ENCODE measurements at regions not wholly inside any gene's neighbourhood (a gene's known extent, or its start where the extent isn't known, plus 50 kb on each side); places are given as distances from the start of the nearest gene placed in this dataset.
"Not testable (repeated sequence)": the region's sequence is repeated elsewhere in the genome, so short reads cannot be mapped to it uniquely, and the experiment has no call there.

DNA sequence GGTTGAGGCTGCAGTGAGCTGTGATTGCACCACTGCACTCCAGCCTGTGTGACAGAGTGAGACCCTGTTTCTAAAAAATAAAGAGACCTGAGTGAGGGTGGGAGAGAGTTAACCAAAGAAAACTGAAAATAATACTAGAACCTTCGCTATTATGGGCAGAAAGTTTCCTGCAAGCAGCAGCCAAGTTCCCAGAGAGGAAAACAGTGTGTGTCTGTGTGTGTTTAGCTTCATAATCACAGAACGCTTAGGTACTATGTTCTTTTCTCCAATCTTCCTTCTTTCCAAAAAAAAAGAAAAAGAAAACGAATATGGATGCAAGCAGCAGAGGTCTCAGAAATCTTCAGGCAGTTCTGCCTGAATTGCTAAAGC lies 170.0 kb downstream of the LY86 start:
- TF ChIP-seq, protein P1, sequence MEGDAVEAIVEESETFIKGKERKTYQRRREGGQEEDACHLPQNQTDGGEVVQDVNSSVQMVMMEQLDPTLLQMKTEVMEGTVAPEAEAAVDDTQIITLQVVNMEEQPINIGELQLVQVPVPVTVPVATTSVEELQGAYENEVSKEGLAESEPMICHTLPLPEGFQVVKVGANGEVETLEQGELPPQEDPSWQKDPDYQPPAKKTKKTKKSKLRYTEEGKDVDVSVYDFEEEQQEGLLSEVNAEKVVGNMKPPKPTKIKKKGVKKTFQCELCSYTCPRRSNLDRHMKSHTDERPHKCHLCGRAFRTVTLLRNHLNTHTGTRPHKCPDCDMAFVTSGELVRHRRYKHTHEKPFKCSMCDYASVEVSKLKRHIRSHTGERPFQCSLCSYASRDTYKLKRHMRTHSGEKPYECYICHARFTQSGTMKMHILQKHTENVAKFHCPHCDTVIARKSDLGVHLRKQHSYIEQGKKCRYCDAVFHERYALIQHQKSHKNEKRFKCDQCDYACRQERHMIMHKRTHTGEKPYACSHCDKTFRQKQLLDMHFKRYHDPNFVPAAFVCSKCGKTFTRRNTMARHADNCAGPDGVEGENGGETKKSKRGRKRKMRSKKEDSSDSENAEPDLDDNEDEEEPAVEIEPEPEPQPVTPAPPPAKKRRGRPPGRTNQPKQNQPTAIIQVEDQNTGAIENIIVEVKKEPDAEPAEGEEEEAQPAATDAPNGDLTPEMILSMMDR (conservative IDR thresholded peaks at IDR 0.05; ENCODE audit: low read depth, low read length), result no peak
- H3K4me3 ChIP-seq (ENCODE audit: low read length), result no peak overlapping the region
- no peak for DNase-seq (ENCODE audit: low read depth)

DNA sequence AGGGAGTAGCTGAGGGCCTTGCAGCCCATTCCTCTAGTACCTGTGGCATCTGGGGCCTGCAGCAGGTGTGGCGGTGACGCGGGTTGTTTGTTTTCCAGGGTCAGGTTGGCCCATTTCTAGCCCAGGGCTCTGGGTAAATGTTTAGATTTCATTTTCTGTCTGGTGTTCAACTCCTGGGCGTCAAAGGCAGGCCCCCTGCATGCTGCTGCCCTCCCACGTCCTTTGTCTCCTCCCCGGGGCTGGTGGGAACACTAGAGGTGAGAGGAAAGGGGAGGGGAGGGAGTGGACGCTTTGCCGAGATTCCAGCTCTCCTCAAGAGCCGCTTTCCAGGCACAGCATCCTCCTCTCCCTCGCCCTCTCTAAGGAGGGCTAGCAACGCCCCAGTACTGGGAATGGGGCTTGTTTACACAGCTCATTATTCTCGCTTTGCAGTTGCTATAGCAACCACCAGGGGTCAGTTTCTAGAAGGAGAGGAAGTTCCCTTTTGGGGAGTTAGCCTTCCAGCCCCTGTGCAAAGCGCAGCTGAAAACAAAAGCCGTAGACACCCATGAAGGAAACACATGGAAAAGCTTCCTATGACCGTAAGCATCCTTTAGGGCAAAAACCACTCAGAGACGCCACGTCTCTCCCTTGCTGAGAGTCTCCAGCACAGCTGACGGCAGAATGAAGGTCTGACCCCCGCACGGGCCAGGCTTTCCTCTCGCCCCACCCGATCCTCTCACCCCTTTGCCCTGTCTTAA lies 170.6 kb downstream of the LY86 start:
- TF ChIP-seq, protein P1 (conservative IDR thresholded peaks at IDR 0.05; ENCODE audit: low read depth, low read length), result peak; percentile 58
- H3K4me3 ChIP-seq (ENCODE audit: low read length), result no peak overlapping the region
- DNase-seq (ENCODE audit: low read depth), result no peak

DNA sequence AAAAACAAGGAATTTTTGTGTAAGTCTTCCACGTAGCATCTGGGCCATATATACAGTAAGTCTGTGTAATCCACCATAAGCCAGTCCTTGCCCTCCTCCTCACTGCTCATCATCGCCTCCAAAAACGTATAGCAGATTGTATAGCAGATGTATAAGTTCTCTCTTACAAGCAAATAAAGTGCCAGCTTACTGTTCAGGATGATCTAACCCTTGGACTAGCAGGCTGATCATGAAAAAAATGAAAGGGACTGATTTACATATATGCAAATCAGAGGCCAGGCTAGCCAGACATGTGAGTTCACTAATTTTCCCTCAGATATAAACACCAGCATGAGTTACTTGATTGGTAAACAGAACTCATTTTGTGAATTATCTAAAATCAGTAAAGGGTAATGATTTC lies 171.5 kb downstream of the LY86 start:
- DNase-seq (ENCODE audit: low read depth), result no peak
- no peak overlapping the region for H3K4me3 ChIP-seq (ENCODE audit: low read length)
- TF ChIP-seq, protein P1 (conservative IDR thresholded peaks at IDR 0.05; ENCODE audit: low read depth, low read length), result no peak

DNA sequence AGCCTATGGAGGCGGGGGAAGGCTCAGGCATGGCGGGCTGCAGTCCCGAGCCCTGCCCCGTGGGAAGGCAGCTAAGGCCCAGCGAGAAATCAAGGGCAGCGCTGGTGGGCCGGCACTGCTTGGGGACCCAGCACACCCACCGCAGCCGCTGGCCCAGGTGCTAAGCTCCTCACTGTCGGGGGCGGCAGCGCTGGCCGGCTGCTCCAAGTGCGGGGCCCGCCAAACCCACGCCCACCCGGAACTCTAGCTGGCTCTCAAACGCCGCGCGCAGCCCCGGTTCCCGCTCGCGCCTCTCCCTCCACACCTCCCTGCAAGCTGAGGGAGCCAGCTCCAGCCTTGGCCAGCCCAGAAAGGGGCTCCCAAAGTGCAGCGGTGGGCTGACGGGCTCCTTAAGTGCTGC lies 174.0 kb downstream of the LY86 start:
- H3K4me3 ChIP-seq (ENCODE audit: low read length); DNase-seq (ENCODE audit: low read depth): not testable (repeated sequence)

DNA sequence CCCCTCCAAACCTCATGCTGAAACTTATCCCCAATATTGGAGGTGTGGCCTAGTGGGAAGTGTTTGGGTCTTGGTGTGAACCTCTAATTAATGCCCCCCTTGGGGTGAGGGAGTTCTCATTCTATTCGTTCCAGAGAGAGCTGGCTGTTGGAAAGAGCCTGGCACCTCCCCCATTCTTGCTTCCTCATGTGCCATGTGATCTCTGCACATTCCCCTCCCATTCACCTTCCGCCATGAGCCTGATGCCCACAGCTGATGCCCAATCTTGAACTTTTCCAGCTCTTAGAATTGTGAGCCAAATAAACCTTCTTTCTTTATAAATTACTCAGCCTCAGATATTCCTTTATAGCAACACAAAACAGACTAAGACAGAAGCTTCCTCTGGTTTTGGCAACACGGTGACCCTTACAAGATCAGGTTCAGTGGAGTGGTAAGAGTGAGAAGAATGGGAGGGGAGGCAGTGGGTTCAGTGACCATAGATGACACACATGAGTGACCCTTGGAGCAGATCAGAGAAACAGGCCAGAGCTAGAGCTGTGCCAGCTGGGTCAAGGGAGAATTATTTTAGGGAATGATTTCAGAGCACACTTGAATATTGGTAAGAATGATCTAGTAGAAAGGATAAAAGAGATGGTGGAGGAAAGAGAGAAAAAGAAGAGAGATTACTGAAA lies 176.4 kb downstream of the LY86 start:
- H3K4me3 ChIP-seq (ENCODE audit: low read length), result no peak overlapping the region
- DNase-seq (ENCODE audit: low read depth), result no peak
- TF ChIP-seq, protein P1 (conservative IDR thresholded peaks at IDR 0.05; ENCODE audit: low read depth, low read length), result no peak

DNA sequence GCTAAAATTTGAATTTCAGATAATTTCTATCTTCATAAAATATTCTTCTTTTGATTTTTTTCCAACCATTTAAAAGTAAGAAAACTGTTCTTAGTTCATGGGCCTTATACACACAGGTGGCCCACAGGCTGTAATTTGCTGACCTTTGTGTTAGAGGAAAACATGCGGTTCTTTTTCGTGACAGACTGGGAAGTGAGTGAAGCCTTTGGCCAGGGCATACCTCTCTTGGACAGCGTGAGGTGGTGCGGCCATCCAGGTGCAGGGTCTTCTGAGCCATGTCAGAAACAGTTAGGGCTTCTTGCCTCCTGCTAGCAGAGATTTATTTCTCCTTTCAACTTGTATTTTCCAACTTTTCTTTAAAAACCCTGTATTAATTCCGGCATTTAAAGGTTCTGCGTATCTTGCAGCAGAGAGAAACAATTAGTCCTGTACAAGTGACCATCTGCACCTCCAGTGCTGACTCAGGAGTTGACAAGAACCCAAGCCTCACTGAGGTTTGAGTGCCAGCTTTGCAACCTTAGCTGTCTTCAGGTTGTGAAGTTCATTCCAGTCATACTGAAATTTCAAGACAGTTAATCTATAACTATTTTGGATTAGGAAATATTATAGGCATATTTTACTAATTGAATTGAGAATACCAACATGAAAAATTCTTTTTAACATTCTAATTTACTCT lies 177.8 kb downstream of the LY86 start:
- H3K4me3 ChIP-seq (ENCODE audit: low read length), result no peak overlapping the region
- TF ChIP-seq, protein P1 (conservative IDR thresholded peaks at IDR 0.05; ENCODE audit: low read depth, low read length), result no peak

DNA sequence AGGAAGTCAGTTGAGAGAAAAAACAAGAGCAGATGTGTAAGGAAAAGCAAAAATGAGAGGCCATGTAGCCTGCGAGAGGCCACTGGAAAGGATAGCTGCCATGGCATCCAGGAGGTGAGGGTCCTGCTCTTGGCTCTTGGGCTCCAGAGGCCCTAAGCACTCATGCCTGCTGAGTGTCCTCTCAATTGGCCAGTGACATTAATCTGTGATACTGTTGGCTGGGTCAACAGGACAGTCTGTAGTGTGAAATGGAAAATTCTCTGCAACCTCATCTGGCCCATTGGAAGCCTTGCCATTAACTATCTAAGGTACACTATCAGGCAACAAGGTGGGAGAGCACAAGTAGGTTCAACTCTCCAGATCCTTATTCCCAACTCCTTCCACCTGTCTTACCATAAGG lies 180.9 kb downstream of the LY86 start:
- TF ChIP-seq, protein P1 (conservative IDR thresholded peaks at IDR 0.05; ENCODE audit: low read depth, low read length), result no peak
- no peak overlapping the region for H3K4me3 ChIP-seq (ENCODE audit: low read length)
- DNase-seq (ENCODE audit: low read depth), result no peak

More for the DNA sequence above, 177.8 kb downstream of the LY86 start:
- no peak for DNase-seq (ENCODE audit: low read depth)
